ENCODE measurements at regions not wholly inside any gene's neighbourhood (a gene's known extent, or its start where the extent isn't known, plus 50 kb on each side); places are given as distances from the start of the nearest gene placed in this dataset.
"Not testable (repeated sequence)": the region's sequence is repeated elsewhere in the genome, so short reads cannot be mapped to it uniquely, and the experiment has no call there.

GRCh38 chr12:74641694-74642093 is 104.1 kb downstream of the ATXN7L3B start:
- Mint-ChIP-seq H3K4me3 (no peak overlapping the region), H3K27me3 (ENCODE audit: insufficient read depth) (no peaks in the 10 kb centered on the region), H3K27ac (no peak overlapping the region), H3K4me1 (ENCODE audit: low read depth) (no peaks in the 10 kb centered on the region), H3K36me3 (ENCODE audit: low read depth) (no peaks in the 10 kb centered on the region), H3K9me3 (no peaks in the 10 kb centered on the region)
- intact Hi-C loops (cut with micrococcal nuclease) = no loop called here
- DNase-seq (ENCODE audit: low spot score) = no peak

DNA sequence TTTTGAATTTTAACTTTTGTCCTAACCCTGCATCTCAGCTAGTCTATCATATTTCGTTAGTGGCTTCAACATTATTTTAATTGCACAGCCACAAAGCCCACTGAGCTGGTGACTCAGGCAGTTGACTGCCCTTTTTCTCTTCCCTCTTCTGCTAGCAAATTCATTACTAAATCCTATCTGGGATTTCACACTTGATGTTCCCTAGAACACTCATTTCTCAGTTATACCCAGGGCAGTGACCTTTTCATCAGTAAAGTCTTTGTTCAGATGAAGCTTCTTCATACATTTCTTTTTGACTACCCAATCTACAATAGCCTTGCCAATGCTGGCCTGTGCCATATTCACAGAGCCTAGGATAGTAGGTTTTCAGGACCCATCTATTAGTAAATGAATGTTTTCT is 107.0 kb downstream of the ATXN7L3B start:
- no peaks in the 10 kb centered on the region for H3K4me1 Mint-ChIP-seq (ENCODE audit: low read depth)
- intact Hi-C loops (cut with micrococcal nuclease) = no loop called here
- H3K9me3 Mint-ChIP-seq = no peaks in the 10 kb centered on the region
- no peaks in the 10 kb centered on the region for H3K36me3 Mint-ChIP-seq (ENCODE audit: low read depth)
- H3K4me3 Mint-ChIP-seq = no peak overlapping the region
- H3K27me3 Mint-ChIP-seq (ENCODE audit: insufficient read depth) = no peaks in the 10 kb centered on the region
- no peak overlapping the region for H3K27ac Mint-ChIP-seq
- DNase-seq (ENCODE audit: low spot score) = no peak

- Mint-ChIP-seq H3K9me3 (no peaks in the 10 kb centered on the region), H3K36me3 (ENCODE audit: low read depth) (no peaks in the 10 kb centered on the region), H3K4me1 (ENCODE audit: low read depth) (no peaks in the 10 kb centered on the region), H3K27me3 (ENCODE audit: insufficient read depth) (no peaks in the 10 kb centered on the region), H3K27ac (no peak overlapping the region), H3K4me3 (no peak overlapping the region)
- intact Hi-C loops (cut with micrococcal nuclease) = no loop called here
- DNase-seq (ENCODE audit: low spot score) = no peak
Observed at GRCh38 chr12:74646831-74647230, 109.2 kb downstream of the ATXN7L3B start.

DNA sequence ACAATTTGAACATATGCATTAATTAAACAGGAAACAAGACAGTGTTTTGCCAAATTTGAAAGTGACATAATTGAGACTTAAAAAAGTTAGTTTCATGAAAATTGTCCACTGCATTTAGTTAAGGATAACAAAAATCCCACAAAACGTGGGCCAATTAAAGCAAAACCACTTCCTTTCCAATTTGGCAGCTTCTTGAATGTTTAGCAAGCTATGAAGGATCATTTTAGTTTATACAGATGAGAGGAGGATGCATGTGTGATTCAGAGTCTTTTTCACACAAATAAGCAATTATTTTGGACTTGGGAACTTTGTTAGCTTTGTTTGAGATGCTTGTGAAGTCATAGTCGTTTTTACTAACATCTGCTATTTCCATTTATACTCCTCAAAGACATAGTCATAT is 109.6 kb downstream of the ATXN7L3B start:
- intact Hi-C loops (cut with micrococcal nuclease) = no loop called here
- no peaks in the 10 kb centered on the region for H3K27me3 Mint-ChIP-seq (ENCODE audit: insufficient read depth)
- no peaks in the 10 kb centered on the region for H3K9me3 Mint-ChIP-seq
- no peaks in the 10 kb centered on the region for H3K36me3 Mint-ChIP-seq (ENCODE audit: low read depth)
- H3K27ac Mint-ChIP-seq = no peak overlapping the region
- no peaks in the 10 kb centered on the region for H3K4me1 Mint-ChIP-seq (ENCODE audit: low read depth)
- no peak overlapping the region for H3K4me3 Mint-ChIP-seq
- DNase-seq (ENCODE audit: low spot score) = no peak

GRCh38 chr12:74656251-74656650 is 118.6 kb downstream of the ATXN7L3B start:
- no peaks in the 10 kb centered on the region for H3K27me3 Mint-ChIP-seq (ENCODE audit: insufficient read depth)
- no peak overlapping the region for H3K4me3 Mint-ChIP-seq
- no peaks in the 10 kb centered on the region for H3K9me3 Mint-ChIP-seq
- no peak for DNase-seq (ENCODE audit: low spot score)
- no peaks in the 10 kb centered on the region for H3K4me1 Mint-ChIP-seq (ENCODE audit: low read depth)
- intact Hi-C loops (cut with micrococcal nuclease) = no loop called here
- no peaks in the 10 kb centered on the region for H3K36me3 Mint-ChIP-seq (ENCODE audit: low read depth)
- no peak overlapping the region for H3K27ac Mint-ChIP-seq

DNA sequence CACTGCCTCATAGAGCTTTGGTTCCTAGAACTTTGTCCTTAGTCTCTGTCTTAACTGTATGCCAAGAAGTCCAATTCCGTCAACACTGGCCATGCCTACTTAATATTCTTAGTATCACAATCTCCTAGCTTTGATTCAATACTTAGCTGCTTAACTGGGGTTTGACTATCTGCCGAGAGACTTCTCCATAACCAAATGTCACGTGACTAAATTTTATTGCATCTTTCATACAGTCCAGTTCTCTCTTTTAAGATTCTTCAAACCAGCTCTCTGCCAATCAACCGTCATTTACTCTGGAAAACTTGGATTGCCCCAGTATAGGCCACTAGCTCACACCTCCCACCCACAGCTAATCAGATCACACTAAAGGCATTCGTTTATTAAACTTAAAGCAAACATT is 122.8 kb downstream of the ATXN7L3B start:
- Mint-ChIP-seq H3K9me3 (no peaks in the 10 kb centered on the region), H3K4me3 (no peak overlapping the region), H3K27ac (no peak overlapping the region), H3K27me3 (ENCODE audit: insufficient read depth) (no peaks in the 10 kb centered on the region), H3K4me1 (ENCODE audit: low read depth) (no peaks in the 10 kb centered on the region), H3K36me3 (ENCODE audit: low read depth) (no peaks in the 10 kb centered on the region)
- intact Hi-C loops (cut with micrococcal nuclease) = no loop called here
- no peak for DNase-seq (ENCODE audit: low spot score)

- intact Hi-C loops (cut with micrococcal nuclease) = no loop called here
- H3K4me3 Mint-ChIP-seq = no peak overlapping the region
- no peaks in the 10 kb centered on the region for H3K9me3 Mint-ChIP-seq
- H3K27ac Mint-ChIP-seq = no peak overlapping the region
- H3K27me3 Mint-ChIP-seq (ENCODE audit: insufficient read depth) = no peaks in the 10 kb centered on the region
- H3K36me3 Mint-ChIP-seq (ENCODE audit: low read depth) = no peaks in the 10 kb centered on the region
- DNase-seq (ENCODE audit: low spot score) = no peak
- no peaks in the 10 kb centered on the region for H3K4me1 Mint-ChIP-seq (ENCODE audit: low read depth)
Observed at GRCh38 chr12:74663958-74664357, 126.3 kb downstream of the ATXN7L3B start.

GRCh38 chr12:74665690-74666089 is 128.1 kb downstream of the ATXN7L3B start:
- no peaks in the 10 kb centered on the region for H3K36me3 Mint-ChIP-seq (ENCODE audit: low read depth)
- H3K27ac Mint-ChIP-seq = no peak overlapping the region
- no peak for DNase-seq (ENCODE audit: low spot score)
- H3K4me3 Mint-ChIP-seq = no peak overlapping the region
- H3K9me3 Mint-ChIP-seq = no peaks in the 10 kb centered on the region
- intact Hi-C loops (cut with micrococcal nuclease) = no loop called here
- H3K4me1 Mint-ChIP-seq (ENCODE audit: low read depth) = no peaks in the 10 kb centered on the region
- H3K27me3 Mint-ChIP-seq (ENCODE audit: insufficient read depth) = no peaks in the 10 kb centered on the region

GRCh38 chr12:74671421-74671820 is 133.8 kb downstream of the ATXN7L3B start:
- DNase-seq (ENCODE audit: low spot score) = no peak
- H3K9me3 Mint-ChIP-seq = no peaks in the 10 kb centered on the region
- intact Hi-C loops (cut with micrococcal nuclease) = no loop called here
- H3K4me3 Mint-ChIP-seq = no peak overlapping the region
- no peaks in the 10 kb centered on the region for H3K4me1 Mint-ChIP-seq (ENCODE audit: low read depth)
- H3K36me3 Mint-ChIP-seq (ENCODE audit: low read depth) = no peaks in the 10 kb centered on the region
- no peaks in the 10 kb centered on the region for H3K27me3 Mint-ChIP-seq (ENCODE audit: insufficient read depth)
- no peak overlapping the region for H3K27ac Mint-ChIP-seq

- H3K4me3 Mint-ChIP-seq; H3K27me3 Mint-ChIP-seq (ENCODE audit: insufficient read depth); H3K4me1 Mint-ChIP-seq (ENCODE audit: low read depth); H3K36me3 Mint-ChIP-seq (ENCODE audit: low read depth); DNase-seq (ENCODE audit: low spot score); H3K27ac Mint-ChIP-seq; intact Hi-C loops (cut with micrococcal nuclease); H3K9me3 Mint-ChIP-seq: not testable (repeated sequence)
Observed at GRCh38 chr12:74676955-74677354, 139.3 kb downstream of the ATXN7L3B start.

- H3K27me3 Mint-ChIP-seq (ENCODE audit: insufficient read depth) = peaks cover 2% of the 10 kb centered on the region
- H3K36me3 Mint-ChIP-seq (ENCODE audit: low read depth) = no peaks in the 10 kb centered on the region
- H3K9me3 Mint-ChIP-seq = no peaks in the 10 kb centered on the region
- H3K27ac Mint-ChIP-seq = no peak overlapping the region
- H3K4me3 Mint-ChIP-seq = no peak overlapping the region
- no peak for DNase-seq (ENCODE audit: low spot score)
- intact Hi-C loops (cut with micrococcal nuclease) = no loop called here
- no peaks in the 10 kb centered on the region for H3K4me1 Mint-ChIP-seq (ENCODE audit: low read depth)
Observed at GRCh38 chr12:74685385-74685784, 147.8 kb downstream of the ATXN7L3B start.

DNA sequence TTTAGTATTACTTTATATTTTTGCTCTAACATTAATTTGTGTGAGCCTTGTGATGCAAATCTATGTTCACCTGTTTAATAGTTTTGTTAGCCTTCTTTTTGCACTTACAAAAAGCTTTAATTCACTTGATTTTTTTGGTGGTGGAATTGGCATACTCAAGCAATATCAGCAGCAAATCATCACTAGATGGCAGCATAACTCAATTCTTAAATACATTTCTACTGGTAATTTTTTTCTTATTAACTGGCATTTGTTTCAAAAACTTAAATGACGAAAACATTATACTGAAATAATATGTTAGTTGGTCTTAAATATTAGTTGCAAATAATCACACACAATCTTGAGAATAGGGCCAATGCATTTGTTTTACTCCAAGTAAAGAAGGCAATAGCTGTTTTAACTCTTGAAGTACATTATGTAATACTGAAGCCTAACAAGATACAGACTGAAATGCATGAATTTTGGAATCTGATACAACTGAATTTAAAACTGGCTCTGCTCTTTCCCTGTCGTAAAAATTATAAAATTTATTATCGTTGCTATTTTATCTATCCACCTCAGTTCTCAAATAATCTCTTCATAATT is 151.5 kb downstream of the ATXN7L3B start:
- Mint-ChIP-seq H3K36me3 (ENCODE audit: low read depth) (no peaks in the 10 kb centered on the region), H3K9me3 (no peaks in the 10 kb centered on the region), H3K27ac (no peak overlapping the region), H3K4me1 (ENCODE audit: low read depth) (no peaks in the 10 kb centered on the region), H3K4me3 (no peak overlapping the region), H3K27me3 (ENCODE audit: insufficient read depth) (peaks cover 2% of the 10 kb centered on the region)
- DNase-seq (ENCODE audit: low spot score) = no peak
- intact Hi-C loops (cut with micrococcal nuclease) = loop anchor here (1.0 kb wide), 1 partner anchor 645 kb away; the partner anchor contains the start of gene GLIPR1L1

DNA sequence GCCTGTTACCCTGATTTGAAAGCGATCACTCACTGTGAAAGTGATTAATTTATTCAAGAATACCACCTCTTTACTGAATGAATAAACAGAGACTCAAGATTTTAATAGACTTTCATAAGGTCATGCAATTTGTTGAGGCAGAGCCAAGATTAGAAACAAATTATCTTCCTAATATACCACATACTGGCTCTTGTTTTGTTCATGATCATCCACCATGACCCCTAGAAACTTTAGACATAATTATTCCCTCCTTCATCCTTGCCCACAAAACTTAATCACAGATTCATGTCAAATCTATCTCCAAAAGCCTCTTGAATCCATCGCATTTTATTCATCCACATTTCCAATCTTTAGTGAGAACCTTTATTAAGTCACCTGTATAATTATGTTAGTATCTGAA is 152.3 kb downstream of the ATXN7L3B start:
- no peaks in the 10 kb centered on the region for H3K9me3 Mint-ChIP-seq
- H3K4me3 Mint-ChIP-seq = no peak overlapping the region
- H3K27me3 Mint-ChIP-seq (ENCODE audit: insufficient read depth) = peaks cover 2% of the 10 kb centered on the region
- no peak for DNase-seq (ENCODE audit: low spot score)
- H3K4me1 Mint-ChIP-seq (ENCODE audit: low read depth) = no peaks in the 10 kb centered on the region
- intact Hi-C loops (cut with micrococcal nuclease) = loop anchor here (1.0 to 5.0 kb wide), 2 partner anchors 597 to 644 kb away; partner anchors contain the start of gene GLIPR1L1
- no peaks in the 10 kb centered on the region for H3K36me3 Mint-ChIP-seq (ENCODE audit: low read depth)
- H3K27ac Mint-ChIP-seq = no peak overlapping the region

DNA sequence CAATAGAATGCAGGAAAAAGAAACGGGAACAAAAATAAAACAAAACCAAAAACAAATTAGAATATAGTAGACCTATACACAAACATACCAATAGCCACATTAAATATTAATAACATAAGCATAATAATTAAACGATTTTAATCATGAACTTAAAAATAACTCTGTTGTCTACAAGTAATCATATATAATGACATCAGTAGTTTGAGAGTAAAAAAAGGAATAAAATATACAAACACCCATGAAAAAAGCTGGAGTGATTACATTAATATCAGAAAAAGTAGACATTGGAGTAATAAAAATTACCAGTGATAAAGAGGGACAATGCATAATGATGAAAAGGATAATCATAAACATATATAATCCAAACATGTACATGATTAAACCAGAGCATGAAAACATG is 181.8 kb downstream of the ATXN7L3B start:
- no peak for DNase-seq (ENCODE audit: low spot score)
- Mint-ChIP-seq H3K27me3 (ENCODE audit: insufficient read depth) (peaks cover 2% of the 10 kb centered on the region), H3K4me1 (ENCODE audit: low read depth) (no peaks in the 10 kb centered on the region), H3K9me3 (no peaks in the 10 kb centered on the region), H3K27ac (no peak overlapping the region), H3K36me3 (ENCODE audit: low read depth) (no peaks in the 10 kb centered on the region), H3K4me3 (no peak overlapping the region)
- intact Hi-C loops (cut with micrococcal nuclease) = no loop called here

Measured in activated T-helper 1 cell treated with anti-CD3 and anti-CD28 coated beads, Interleukin-12 subunit alpha, Interleukin-12 subunit beta, Interleukin-2, Interleukin-4 antibody, amounts not matched to agents 30 ng/mL and 10 ng/mL and 1 ng/mL, durations not matched to agents 14 hours and 24 hours and 36 hours (primary cell).